CD14-positive monocyte (primary cell): ENCODE measurements at regions not wholly inside any gene's neighbourhood (a gene's known extent, or its start where the extent isn't known, plus 50 kb on each side); places are given as distances from the start of the nearest gene placed in this dataset.

Experiments used
- DNase-seq, 3 donors: peaks; one replicate each; pipeline ENCODE4 v3.0.0-alpha.2; 2011 to 2022
- H2AFZ ChIP-seq: 2 replicates; pipeline ENCODE4 v1.6.0; 2012; ENCODE audit warnings: mild to moderate bottlenecking, low read depth, low read length, inconsistent platforms; ENCODE audit not compliant: insufficient read depth, poor library complexity, severe bottlenecking
- H3K27ac ChIP-seq, 2 donors: 1 replicate in 1 of 2; 2 replicates in 1 of 2; pipeline ENCODE4 v1.5.1; 2012 to 2013; ENCODE audit warnings: low read length in 2 of 2, control low read depth in 1 of 2, inconsistent platforms in 1 of 2, low read depth in 1 of 2, mild to moderate bottlenecking in 1 of 2
- H3K27me3 ChIP-seq, 2 donors: one replicate each; pipeline versions ENCODE4 v1.6.0 to v1.6.1; 2011 to 2013; ENCODE audit warnings: low read length in 2 of 2; ENCODE audit not compliant: control insufficient read depth in 2 of 2, insufficient read depth in 2 of 2
- H3K36me3 ChIP-seq, 2 donors: replicated peaks in 1 of 2; 1 replicate in 1 of 2; 2 replicates in 1 of 2; pipeline versions ENCODE4 v1.5.1 to v1.6.1; 2012 to 2013; ENCODE audit warnings: low read length in 2 of 2, control low read depth in 1 of 2, inconsistent platforms in 1 of 2, mild to moderate bottlenecking in 1 of 2; ENCODE audit not compliant: insufficient read depth in 2 of 2, control insufficient read depth in 1 of 2
- H3K4me1 ChIP-seq, 2 donors: 1 replicate in 1 of 2; 2 replicates in 1 of 2; pipeline versions ENCODE4 v1.5.1 to v1.6.1; 2012 to 2013; ENCODE audit warnings: low read length in 2 of 2, control low read depth in 1 of 2, inconsistent platforms in 1 of 2, mild to moderate bottlenecking in 1 of 2, moderate library complexity in 1 of 2; ENCODE audit not compliant: insufficient read depth in 2 of 2, control insufficient read depth in 1 of 2
- H3K4me2 ChIP-seq: replicated peaks from 2 replicates; pipeline ENCODE3; 2012; ENCODE audit warnings: low read length, moderate library complexity, mild to moderate bottlenecking; ENCODE audit not compliant: poor library complexity, severe bottlenecking; ENCODE audit errors: extremely low read depth
- H3K4me3 ChIP-seq, 3 experiments: fragments of 200-600 bp in 1 of 3; sonication (generic) in 1 of 3; replicated peaks in 1 of 3; 1 replicate in 2 of 3; 2 replicates in 1 of 3; pipeline ENCODE4 v1.5.1; 2011 to 2013; ENCODE audit warnings: low read length in 3 of 3, mild to moderate bottlenecking in 3 of 3, control low read depth in 2 of 3, low read depth in 2 of 3, inconsistent platforms in 1 of 3, moderate library complexity in 1 of 3
- H3K79me2 ChIP-seq: 2 replicates; pipeline ENCODE4 v1.6.0; 2012; ENCODE audit warnings: mild to moderate bottlenecking, control low read depth, inconsistent platforms, low read length, moderate library complexity; ENCODE audit not compliant: insufficient read depth
- H3K9ac ChIP-seq: 2 replicates; pipeline ENCODE4 v1.6.0; 2017; ENCODE audit warnings: low read length, mild to moderate bottlenecking; ENCODE audit not compliant: insufficient read depth, poor library complexity, severe bottlenecking
- H3K9me3 ChIP-seq, 2 donors: replicated peaks in 1 of 2; 1 replicate in 1 of 2; 2 replicates in 1 of 2; pipeline versions ENCODE4 v1.5.1 to v1.6.1; 2012 to 2013; ENCODE audit warnings: low read length in 2 of 2, control low read depth in 1 of 2; ENCODE audit not compliant: control insufficient read depth in 1 of 2, insufficient read depth in 1 of 2
- H4K20me1 ChIP-seq: 2 replicates; pipeline ENCODE4 v1.6.0; 2012; ENCODE audit warnings: mild to moderate bottlenecking, low read length, control low read depth, moderate library complexity; ENCODE audit not compliant: insufficient read depth
- H3K27ac Mint-ChIP-seq, 7 donors: one replicate each; pipeline ENCODE4 v1.8.0; 2020; ENCODE audit warnings: mild to moderate bottlenecking in 7 of 7, mixed read lengths in 7 of 7, moderate library complexity in 6 of 7, inconsistent platforms in 2 of 7
- H3K27me3 Mint-ChIP-seq, 3 donors: one replicate each; pipeline ENCODE4 v1.8.0; 2021 to 2022; ENCODE audit warnings: low read depth in 3 of 3, mild to moderate bottlenecking in 3 of 3, mixed read lengths in 3 of 3, moderate library complexity in 3 of 3, inconsistent platforms in 1 of 3
- H3K36me3 Mint-ChIP-seq, 2 donors: one replicate each; pipeline ENCODE4 v1.8.0; 2020; ENCODE audit warnings: mixed read lengths in 2 of 2, inconsistent platforms in 1 of 2, mild to moderate bottlenecking in 1 of 2
- H3K4me1 Mint-ChIP-seq: one replicate; pipeline ENCODE4 v1.8.0; 2020; ENCODE audit warnings: mild to moderate bottlenecking, mixed read lengths
- H3K4me3 Mint-ChIP-seq, 2 donors: one replicate each; pipeline ENCODE4 v1.8.0; 2020; ENCODE audit warnings: mild to moderate bottlenecking in 2 of 2, mixed read lengths in 2 of 2, moderate library complexity in 1 of 2
- H3K9me3 Mint-ChIP-seq, 7 donors: one replicate each; pipeline ENCODE4 v1.8.0; 2020 to 2022; ENCODE audit warnings: mixed read lengths in 7 of 7, mild to moderate bottlenecking in 6 of 7, moderate library complexity in 6 of 7, inconsistent platforms in 2 of 7
- CTCF ChIP-seq: fragments of 200-600 bp; IDR thresholded peaks from one replicate; pipeline ENCODE4 v1.8.0; 2022; ENCODE audit warnings: antibody characterized with exemption, mild to moderate bottlenecking
- WGBS: methylation state at CpG from one replicate; pipeline ENCODE4 v1.1.5; 2013; ENCODE audit warnings: missing lambda C conversion rate; ENCODE audit not compliant: insufficient coverage; 5-methylcytosine and 5-hydroxymethylcytosine counted together
- intact Hi-C, 2 donors: fragments of 100-400 bp; cut with micrococcal nuclease; formaldehyde crosslinking; loops; one replicate each; pipeline versions ENCODE4 v1.15.0 to v1.15.1; 2023

- Histone ChIP-seq H2AFZ (no peak overlapping the region), H3K27ac (no peak overlapping the region), H3K27me3 (no peaks in the 10 kb centered on the region), H4K20me1 (no peaks in the 10 kb centered on the region), H3K79me2 (no peaks in the 10 kb centered on the region), H3K9me3 (peaks cover 0 to 15% of the 10 kb centered on the region in 2 donors), H3K36me3 (no peaks in the 10 kb centered on the region), H3K4me3 (no peak overlapping the region), H3K9ac (no peak overlapping the region), H3K4me2 (no peak overlapping the region), H3K4me1 (no peaks in the 10 kb centered on the region)
- intact Hi-C loops, result no loop called here
- Mint-ChIP-seq H3K9me3 (peaks cover 15 to 25% (median 20%) of the 10 kb centered on the region in 7 donors), H3K27me3 (peaks cover 7 to 9% (median 7%) of the 10 kb centered on the region in 3 donors), H3K4me1 (no peaks in the 10 kb centered on the region), H3K4me3 (no peak overlapping the region), H3K27ac (no peak overlapping the region), H3K36me3 (no peaks in the 10 kb centered on the region)
- DNase-seq, result no peak
- WGBS, result 84% methylated on average over 3 of the region's 6 CpGs
- no peak for TF ChIP-seq CTCF
Observed at GRCh38 chr5:172524573-172525021, 70.3 kb upstream of the SH3PXD2B start.

GRCh38 chr5:172523146-172523745 is 68.9 kb upstream of the SH3PXD2B start:
- Histone ChIP-seq H3K4me2 (no peak overlapping the region), H3K4me1 (no peaks in the 10 kb centered on the region), H3K36me3 (no peaks in the 10 kb centered on the region), H3K4me3 (no peak overlapping the region), H3K9ac (no peak overlapping the region), H3K27ac (no peak overlapping the region), H3K79me2 (no peaks in the 10 kb centered on the region), H3K9me3 (peaks cover 0 to 13% of the 10 kb centered on the region in 2 donors), H3K27me3 (no peaks in the 10 kb centered on the region), H4K20me1 (no peaks in the 10 kb centered on the region), H2AFZ (no peak overlapping the region)
- Mint-ChIP-seq H3K9me3 (peaks cover 12 to 22% (median 18%) of the 10 kb centered on the region in 7 donors), H3K27me3 (peaks cover 7 to 9% (median 7%) of the 10 kb centered on the region in 3 donors), H3K36me3 (no peaks in the 10 kb centered on the region), H3K27ac (no peak overlapping the region), H3K4me3 (no peak overlapping the region), H3K4me1 (no peaks in the 10 kb centered on the region)
- DNase-seq, result no peak
- intact Hi-C loops, result no loop called here
- WGBS, result 92% methylated on average over 6 of the region's 6 CpGs
- TF ChIP-seq CTCF, result no peak
